Activated CD8-positive, alpha-beta memory T cell treated with anti-CD3 and anti-CD28 coated beads for 36 hours (primary cell): ENCODE measurements at regions not wholly inside any gene's neighbourhood (a gene's known extent, or its start where the extent isn't known, plus 50 kb on each side); places are given as distances from the start of the nearest gene placed in this dataset.

ENCODE experiments used
- CTCF ChIA-PET: fragments of 350-600 bp; sonication (Branson Sonifier 250); formaldehyde crosslinking; loops from one replicate; lab custom pipeline; 2021; ENCODE audit warnings: antibody characterized with exemption; lab: Charles Lee
- POLR2A ChIA-PET: fragments of 350-600 bp; sonication (Branson Sonifier 250); formaldehyde crosslinking; loops from one replicate; lab custom pipeline; 2021; ENCODE audit warnings: antibody characterized with exemption; lab: Charles Lee

GRCh38 chr9:18188971-18189370, 285.0 kb upstream of the ADAMTSL1 start:
- ChIA-PET CTCF (no interaction called here), POLR2A (no interaction called here)

- ChIA-PET CTCF (no interaction called here), POLR2A (no interaction called here)
These were observed 283.9 kb upstream of the ADAMTSL1 start for GRCh38 chr9:18189871-18190670.

- POLR2A ChIA-PET = no interaction called here
- CTCF ChIA-PET = no interaction called here
These were observed 283.1 kb upstream of the ADAMTSL1 start for GRCh38 chr9:18190671-18191374.

- CTCF ChIA-PET = interaction anchor here (1.8 kb wide), 1 partner anchor 34 kb away, joined by 4 read pairs; no protein-coding TSS in a partner anchor
- POLR2A ChIA-PET = no interaction called here
These were observed 279.6 kb upstream of the ADAMTSL1 start for GRCh38 chr9:18194316-18194715.

- ChIA-PET CTCF (interaction anchor here (1.8 kb wide), 1 partner anchor 33 kb away, joined by 4 read pairs; no protein-coding TSS in a partner anchor), POLR2A (no interaction called here)
These were observed 278.7 kb upstream of the ADAMTSL1 start for GRCh38 chr9:18195223-18195622.

GRCh38 chr9:18202924-18203323, 271.0 kb upstream of the ADAMTSL1 start:
- POLR2A ChIA-PET = no interaction called here
- CTCF ChIA-PET = no interaction called here

- POLR2A ChIA-PET = no interaction called here
- CTCF ChIA-PET = no interaction called here
These were observed 266.2 kb upstream of the ADAMTSL1 start for GRCh38 chr9:18207735-18208134.

- ChIA-PET POLR2A (no interaction called here), CTCF (no interaction called here)
These were observed 265.5 kb upstream of the ADAMTSL1 start for GRCh38 chr9:18208166-18209059.

GRCh38 chr9:18215626-18216025, 258.3 kb upstream of the ADAMTSL1 start:
- CTCF ChIA-PET = no interaction called here
- POLR2A ChIA-PET = no interaction called here

GRCh38 chr9:18216376-18216775, 257.6 kb upstream of the ADAMTSL1 start:
- ChIA-PET POLR2A (no interaction called here), CTCF (no interaction called here)

GRCh38 chr9:18228101-18228500, 245.9 kb upstream of the ADAMTSL1 start:
- ChIA-PET CTCF (interaction anchor here (1.5 kb wide), 1 partner anchor 33 kb away, joined by 4 read pairs; no protein-coding TSS in a partner anchor), POLR2A (no interaction called here)

- ChIA-PET POLR2A (no interaction called here), CTCF (no interaction called here)
These were observed 243.8 kb upstream of the ADAMTSL1 start for GRCh38 chr9:18229992-18230676.

- CTCF ChIA-PET = no interaction called here
- POLR2A ChIA-PET = no interaction called here
These were observed 240.6 kb upstream of the ADAMTSL1 start for GRCh38 chr9:18233311-18233710.

- ChIA-PET CTCF (no interaction called here), POLR2A (no interaction called here)
These were observed 240.0 kb upstream of the ADAMTSL1 start for GRCh38 chr9:18233776-18234445.

GRCh38 chr9:18235181-18235908, 238.6 kb upstream of the ADAMTSL1 start:
- CTCF ChIA-PET = no interaction called here

GRCh38 chr9:18236336-18236735, 237.6 kb upstream of the ADAMTSL1 start:
- ChIA-PET CTCF (no interaction called here), POLR2A (no interaction called here)

More at GRCh38 chr9:18235181-18235908, 238.6 kb upstream of the ADAMTSL1 start:
- POLR2A ChIA-PET = no interaction called here

GRCh38 chr9:18237776-18238175, 236.2 kb upstream of the ADAMTSL1 start:
- ChIA-PET POLR2A (no interaction called here), CTCF (no interaction called here)

GRCh38 chr9:18238254-18238653, 235.7 kb upstream of the ADAMTSL1 start:
- CTCF ChIA-PET = no interaction called here
- POLR2A ChIA-PET = no interaction called here
